PFSK-1 (cell line): ENCODE measurements at regions not wholly inside any gene's neighbourhood (a gene's known extent, or its start where the extent isn't known, plus 50 kb on each side); places are given as distances from the start of the nearest gene placed in this dataset.

Source experiments
- FOXP2 ChIP-seq: optimal IDR thresholded peaks from 2 replicates; pipeline ENCODE3; 2011; ENCODE audit warnings: borderline replicate concordance, control low read depth, inconsistent platforms; ENCODE audit not compliant: insufficient read depth; ENCODE audit errors: extremely low read length, extremely low read depth
- POLR2AphosphoS5 ChIP-seq: IDR thresholded peaks from 2 replicates; pipeline ENCODE4 v1.6.1; 2012; ENCODE audit warnings: low read depth, mild to moderate bottlenecking, control low read depth, low read length, moderate library complexity
- REST ChIP-seq, 2 experiments: IDR thresholded peaks; 2 replicates each; pipeline versions ENCODE4 v1.6.1 to v1.8.0; 2011 to 2012; ENCODE audit warnings: low read depth in 2 of 2, low read length in 2 of 2, control low read depth in 1 of 2, inconsistent platforms in 1 of 2, mild to moderate bottlenecking in 1 of 2, moderate library complexity in 1 of 2; ENCODE audit not compliant: insufficient read depth in 1 of 2
- SIN3A ChIP-seq: IDR thresholded peaks from 2 replicates; pipeline ENCODE4 v1.6.1; 2012; ENCODE audit warnings: mild to moderate bottlenecking, low read length, moderate library complexity, borderline replicate concordance; ENCODE audit not compliant: insufficient read depth
- TAF1 ChIP-seq: IDR thresholded peaks from 2 replicates; pipeline ENCODE4 v1.6.1; 2012; ENCODE audit warnings: low read length, control low read depth, borderline replicate concordance; ENCODE audit not compliant: insufficient read depth

- TF ChIP-seq FOXP2: no peak
- no peak for TF ChIP-seq REST (IDR thresholded peaks at IDR 0.05; ENCODE audit: insufficient read depth in 1 of 2, low read depth in 2 of 2, low read length in 2 of 2)
- no peak for TF ChIP-seq SIN3A
- no peak for TF ChIP-seq TAF1
- no peak for TF ChIP-seq POLR2AphosphoS5
Measured at GRCh38 chr2:105600602-105600948, 144.1 kb upstream of the NCK2 start.

GRCh38 chr2:105600037-105600442 is 144.7 kb upstream of the NCK2 start:
- no peak for TF ChIP-seq POLR2AphosphoS5
- no peak for TF ChIP-seq TAF1
- TF ChIP-seq REST (IDR thresholded peaks at IDR 0.05; ENCODE audit: insufficient read depth in 1 of 2, low read depth in 2 of 2, low read length in 2 of 2): no peak
- TF ChIP-seq SIN3A: no peak
- no peak for TF ChIP-seq FOXP2

GRCh38 chr2:105598829-105599698 is 145.6 kb upstream of the NCK2 start:
- TF ChIP-seq SIN3A: no peak
- TF ChIP-seq REST (IDR thresholded peaks at IDR 0.05; ENCODE audit: insufficient read depth in 1 of 2, low read depth in 2 of 2, low read length in 2 of 2): no peak
- no peak for TF ChIP-seq FOXP2
- no peak for TF ChIP-seq POLR2AphosphoS5
- no peak for TF ChIP-seq TAF1

GRCh38 chr2:105597806-105598803 is 146.6 kb upstream of the NCK2 start:
- no peak for TF ChIP-seq TAF1

- no peak for TF ChIP-seq SIN3A
- no peak for TF ChIP-seq TAF1
- TF ChIP-seq FOXP2: no peak
- no peak for TF ChIP-seq REST (IDR thresholded peaks at IDR 0.05; ENCODE audit: insufficient read depth in 1 of 2, low read depth in 2 of 2, low read length in 2 of 2)
- no peak for TF ChIP-seq POLR2AphosphoS5
Measured at GRCh38 chr2:105597011-105597805, 147.5 kb upstream of the NCK2 start.
